ENCODE measurements at regions not wholly inside any gene's neighbourhood (a gene's known extent, or its start where the extent isn't known, plus 50 kb on each side); places are given as distances from the start of the nearest gene placed in this dataset.
A peak's percentile ranks its signal among the peaks of the same experiment; 100 is the strongest.

DNA sequence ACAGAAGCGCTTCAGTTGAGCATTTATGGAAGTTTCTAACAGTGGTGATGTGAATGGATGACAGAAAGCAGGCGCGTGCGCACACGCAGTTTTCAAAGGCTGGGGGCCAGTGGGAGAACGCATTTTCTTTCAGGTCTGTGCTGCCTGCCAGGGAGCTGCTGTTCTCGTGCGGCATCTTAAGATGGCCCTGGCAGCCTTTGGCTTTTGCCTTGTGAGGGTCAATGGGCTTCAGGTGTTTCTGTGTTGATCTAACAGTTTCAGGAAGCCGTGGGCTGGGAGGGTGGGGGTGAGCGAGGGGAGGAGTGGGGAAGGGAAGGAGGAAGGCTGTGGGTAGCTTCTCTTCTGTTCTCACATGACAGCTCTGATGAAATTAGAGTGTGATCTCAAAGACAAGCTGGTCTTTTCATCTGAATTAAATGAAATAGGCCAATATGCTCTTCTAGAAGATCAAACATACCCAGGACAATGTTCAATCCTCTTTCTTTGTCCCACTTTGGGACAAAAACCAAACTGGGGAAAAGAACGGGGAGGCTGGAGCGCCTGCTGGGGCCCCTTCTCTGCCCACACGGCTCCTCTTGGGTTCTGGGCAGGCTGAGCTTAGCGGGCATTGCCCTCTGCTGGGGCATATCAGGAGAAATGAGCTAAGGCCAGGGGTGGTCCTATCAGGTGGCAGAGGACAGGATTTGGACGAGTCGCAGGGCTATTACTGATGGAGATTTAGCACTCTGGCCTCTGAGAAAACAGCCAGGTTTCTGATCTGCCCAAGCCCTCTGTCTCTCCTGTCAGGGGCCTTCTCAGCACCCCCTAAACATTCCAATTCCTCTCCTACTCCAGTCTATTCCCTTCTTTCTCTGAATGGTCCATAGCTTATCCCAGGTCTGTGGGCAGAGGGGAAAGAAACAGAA is 126.2 kb upstream of the LGALSL start:
- H3K9me3 Mint-ChIP-seq, result no peaks in the 10 kb centered on the region
- peak overlapping the region; percentile 74 for H3K4me3 Mint-ChIP-seq
- no peaks in the 10 kb centered on the region for H3K36me3 Mint-ChIP-seq (ENCODE audit: low read depth)
- peaks cover 12% of the 10 kb centered on the region for H3K27me3 Mint-ChIP-seq
- H3K27ac Mint-ChIP-seq, result peak overlapping the region; percentile 84
- peak; percentile 81 for DNase-seq
- peaks cover 68% of the 10 kb centered on the region for H3K4me1 Mint-ChIP-seq
- intact Hi-C loops (cut with micrococcal nuclease), result loop anchor here (1.0 to 5.0 kb wide), 3 partner anchors 278 to 485 kb away; partner anchors contain the start of gene UGP2

DNA sequence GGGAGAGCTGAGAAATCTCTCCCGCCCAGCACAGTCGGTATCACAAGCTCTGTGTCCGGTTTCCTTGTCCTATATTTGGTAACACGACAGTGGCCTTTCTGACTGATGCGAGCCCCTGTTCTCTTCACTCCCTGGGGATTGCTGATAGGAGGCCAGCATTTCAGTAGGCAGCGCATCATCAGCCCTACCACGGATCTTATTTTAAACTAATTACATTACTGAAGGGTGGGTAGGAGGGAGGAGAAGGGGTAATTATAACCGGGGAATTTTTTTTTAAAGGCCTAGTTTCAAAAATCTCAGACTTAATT is 125.6 kb upstream of the LGALSL start:
- intact Hi-C loops (cut with micrococcal nuclease), result loop anchor here (5.0 kb wide), 2 partner anchors 369 to 486 kb away; partner anchors contain the start of gene UGP2
- Mint-ChIP-seq H3K27me3 (peaks cover 7% of the 10 kb centered on the region), H3K4me1 (peaks cover 68% of the 10 kb centered on the region), H3K9me3 (no peaks in the 10 kb centered on the region), H3K27ac (no peak overlapping the region), H3K36me3 (ENCODE audit: low read depth) (no peaks in the 10 kb centered on the region), H3K4me3 (no peak overlapping the region)
- no peak for DNase-seq

DNA sequence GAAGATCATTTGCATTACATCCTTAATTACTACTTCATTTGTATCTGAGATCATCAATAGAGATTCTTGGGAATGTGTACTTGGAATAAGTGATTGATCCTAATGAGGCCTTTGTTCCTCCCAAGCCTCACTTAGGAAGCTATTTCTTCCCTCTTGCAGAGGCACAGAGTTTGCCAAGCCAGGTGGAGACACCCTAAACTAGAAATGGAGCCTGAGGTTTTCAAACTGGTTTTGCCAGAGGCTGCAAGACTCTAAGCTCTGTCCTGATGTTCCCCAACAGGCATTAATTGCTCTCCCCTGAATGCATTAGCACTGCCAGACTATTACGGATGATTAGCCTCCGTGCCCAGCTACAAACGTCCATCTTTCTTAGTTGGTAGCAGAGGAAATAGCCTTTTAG is 125.2 kb upstream of the LGALSL start:
- no peak for DNase-seq
- Mint-ChIP-seq H3K9me3 (no peaks in the 10 kb centered on the region), H3K27me3 (peaks cover 6% of the 10 kb centered on the region), H3K27ac (no peak overlapping the region), H3K36me3 (ENCODE audit: low read depth) (no peaks in the 10 kb centered on the region), H3K4me1 (peaks cover 68% of the 10 kb centered on the region), H3K4me3 (no peak overlapping the region)
- intact Hi-C loops (cut with micrococcal nuclease), result loop anchor here (5.0 kb wide), 2 partner anchors 369 to 486 kb away; partner anchors contain the start of gene UGP2

DNA sequence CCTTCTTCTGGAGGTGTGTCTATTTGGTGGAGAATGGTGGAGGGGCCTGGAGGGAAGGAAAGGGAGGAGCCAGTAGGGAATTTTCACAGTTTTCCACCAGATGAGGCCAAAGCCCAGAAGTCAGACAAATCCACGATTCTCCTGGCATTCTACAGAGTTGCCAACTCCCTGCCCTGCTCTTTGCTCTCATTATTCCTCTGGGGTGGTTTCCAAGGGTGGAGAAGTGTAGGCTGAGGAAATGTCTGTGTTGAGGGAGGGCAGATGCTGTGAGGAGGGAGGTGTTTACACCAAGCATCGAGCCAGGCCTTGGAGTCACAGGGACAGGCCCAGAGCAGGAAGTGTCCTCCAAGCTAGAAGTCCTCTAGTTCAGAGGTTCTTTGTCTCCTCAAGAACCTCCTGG is 124.1 kb upstream of the LGALSL start:
- peak; percentile 64 for DNase-seq
- Mint-ChIP-seq H3K36me3 (ENCODE audit: low read depth) (no peaks in the 10 kb centered on the region), H3K4me3 (no peak overlapping the region), H3K4me1 (peaks cover 64% of the 10 kb centered on the region), H3K9me3 (no peaks in the 10 kb centered on the region), H3K27ac (peak overlapping the region; percentile 21), H3K27me3 (peaks cover 2% of the 10 kb centered on the region)
- intact Hi-C loops (cut with micrococcal nuclease), result loop anchor here (2.0 to 5.0 kb wide), 3 partner anchors 233 to 488 kb away; partner anchors contain the start of gene UGP2

DNA sequence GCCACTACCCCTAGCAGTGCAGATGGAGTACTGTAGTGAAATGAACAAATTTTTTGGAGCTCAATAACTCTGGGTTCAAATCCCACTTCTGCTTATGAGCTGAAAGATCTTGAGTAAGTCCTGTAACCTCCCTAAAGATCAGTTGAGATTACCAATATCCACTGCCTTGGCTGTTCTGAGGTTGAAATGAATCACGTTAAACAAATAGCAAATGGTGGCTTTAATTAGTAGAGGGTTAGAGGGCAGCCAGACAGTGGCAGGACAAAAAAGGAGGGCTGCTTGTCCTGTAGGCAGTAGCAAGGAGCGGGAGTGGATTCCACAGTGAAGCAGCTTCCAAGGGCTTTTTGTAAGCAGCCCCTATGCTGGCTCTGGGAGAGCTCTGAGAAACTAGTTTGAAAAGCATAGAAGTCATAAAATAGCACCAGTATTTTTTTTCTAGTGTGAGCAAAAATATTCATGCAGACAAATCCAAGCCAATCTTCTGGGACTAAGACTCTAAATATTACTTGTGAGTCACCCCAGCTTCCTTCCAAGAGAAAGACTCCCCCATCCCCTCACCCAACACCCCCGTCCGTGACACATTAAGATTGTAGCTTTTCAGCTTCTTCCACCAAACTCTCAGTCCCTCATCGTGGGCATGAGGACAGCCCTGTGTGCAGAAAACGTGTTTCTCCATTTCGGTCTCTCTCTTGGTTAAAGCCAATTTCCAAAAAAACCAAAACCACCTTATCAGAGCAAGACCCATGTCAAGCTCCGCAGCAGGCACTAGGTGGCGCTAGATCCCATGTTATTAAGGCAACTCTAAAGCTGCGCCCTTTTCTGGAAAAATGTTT is 123.5 kb upstream of the LGALSL start:
- no peaks in the 10 kb centered on the region for H3K9me3 Mint-ChIP-seq
- peaks cover 58% of the 10 kb centered on the region for H3K4me1 Mint-ChIP-seq
- H3K27ac Mint-ChIP-seq, result peak overlapping the region; percentile 80
- no peaks in the 10 kb centered on the region for H3K36me3 Mint-ChIP-seq (ENCODE audit: low read depth)
- H3K4me3 Mint-ChIP-seq, result peak overlapping the region; percentile 50
- intact Hi-C loops (cut with micrococcal nuclease), result loop anchor here (1.0 to 2.0 kb wide), 3 partner anchors 158 to 543 kb away; no protein-coding TSS in a partner anchor
- peaks cover 2% of the 10 kb centered on the region for H3K27me3 Mint-ChIP-seq
- peak; percentile 92 for DNase-seq

DNA sequence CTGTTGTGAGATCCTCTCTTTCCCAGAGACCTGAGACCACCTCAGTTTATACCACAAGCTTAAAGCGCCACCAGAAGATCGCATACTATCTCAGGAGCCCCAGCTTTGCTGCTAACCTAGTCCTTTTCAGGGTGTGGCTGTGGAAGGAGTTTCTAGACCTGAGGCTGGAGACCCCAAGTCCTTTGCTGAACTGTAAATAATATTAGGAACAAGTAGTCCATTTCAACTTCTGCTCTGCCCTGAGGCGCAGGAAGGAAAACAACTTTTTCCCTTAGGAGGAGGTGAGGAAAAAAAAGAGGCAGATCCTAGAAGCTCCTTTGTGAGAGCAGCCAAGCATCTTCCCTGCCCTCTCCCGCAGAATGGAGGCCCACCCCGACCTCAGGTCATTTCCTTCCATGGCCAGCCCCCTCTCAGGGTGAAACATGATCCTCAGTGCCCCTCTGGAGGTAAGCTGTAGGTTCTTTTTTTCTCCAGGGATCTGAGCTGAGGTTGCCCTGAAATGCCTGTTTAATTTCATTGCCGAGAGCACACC is 122.8 kb upstream of the LGALSL start:
- intact Hi-C loops (cut with micrococcal nuclease), result loop anchor here (1.0 to 2.0 kb wide), 3 partner anchors 157 to 542 kb away; no protein-coding TSS in a partner anchor
- H3K4me1 Mint-ChIP-seq, result peaks cover 51% of the 10 kb centered on the region
- peak overlapping the region; percentile 80 for H3K27ac Mint-ChIP-seq
- no peak for DNase-seq
- H3K9me3 Mint-ChIP-seq, result no peaks in the 10 kb centered on the region
- no peaks in the 10 kb centered on the region for H3K36me3 Mint-ChIP-seq (ENCODE audit: low read depth)
- peak overlapping the region; percentile 50 for H3K4me3 Mint-ChIP-seq
- H3K27me3 Mint-ChIP-seq, result peaks cover 2% of the 10 kb centered on the region

DNA sequence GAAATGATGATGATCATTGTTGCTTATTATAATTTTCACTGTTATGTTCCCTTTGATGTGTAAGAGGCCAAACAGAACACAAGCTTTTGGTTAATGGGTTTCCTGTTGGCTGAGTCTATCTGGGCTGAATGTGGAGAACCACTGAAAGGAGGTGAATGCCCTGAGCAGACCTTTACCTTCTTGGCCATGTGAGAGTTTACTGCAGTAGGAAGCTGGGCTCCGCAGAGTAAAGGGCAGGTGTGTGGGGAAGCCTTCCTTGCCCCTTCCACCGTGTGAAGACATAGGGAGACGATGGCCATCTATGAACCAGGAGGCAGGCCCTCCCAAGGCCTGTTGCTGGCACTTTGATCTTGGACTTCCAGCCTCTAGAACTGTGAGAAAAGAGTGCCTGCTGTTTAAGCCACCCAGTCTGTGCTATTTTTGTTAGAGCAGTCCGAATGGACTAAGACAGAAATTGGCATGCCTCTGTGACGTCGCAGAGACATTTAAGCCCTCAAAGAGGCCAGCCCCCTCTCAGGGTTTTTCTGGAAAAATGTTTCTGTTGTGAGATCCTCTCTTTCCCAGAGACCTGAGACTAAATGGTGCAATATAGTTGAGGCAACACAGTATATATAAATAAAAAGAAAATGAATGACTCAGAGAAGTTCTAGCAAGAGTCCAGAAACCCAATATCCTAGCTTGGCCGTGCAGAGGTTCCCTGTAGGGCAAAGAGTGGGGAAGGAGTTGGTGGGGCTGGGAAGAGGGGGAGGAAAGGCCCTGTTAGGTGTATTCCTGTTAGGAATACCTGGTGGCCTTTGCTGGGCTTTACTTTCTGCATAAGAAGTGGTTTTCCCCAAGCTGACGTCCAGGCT is 121.9 kb upstream of the LGALSL start:
- Mint-ChIP-seq H3K36me3 (ENCODE audit: low read depth) (no peaks in the 10 kb centered on the region), H3K9me3 (no peaks in the 10 kb centered on the region), H3K27me3 (peaks cover 2% of the 10 kb centered on the region), H3K27ac (no peak overlapping the region), H3K4me3 (no peak overlapping the region), H3K4me1 (peaks cover 42% of the 10 kb centered on the region)
- intact Hi-C loops (cut with micrococcal nuclease), result loop anchor here (1.0 to 2.0 kb wide), 3 partner anchors 156 to 541 kb away; no protein-coding TSS in a partner anchor
- DNase-seq, result no peak

DNA sequence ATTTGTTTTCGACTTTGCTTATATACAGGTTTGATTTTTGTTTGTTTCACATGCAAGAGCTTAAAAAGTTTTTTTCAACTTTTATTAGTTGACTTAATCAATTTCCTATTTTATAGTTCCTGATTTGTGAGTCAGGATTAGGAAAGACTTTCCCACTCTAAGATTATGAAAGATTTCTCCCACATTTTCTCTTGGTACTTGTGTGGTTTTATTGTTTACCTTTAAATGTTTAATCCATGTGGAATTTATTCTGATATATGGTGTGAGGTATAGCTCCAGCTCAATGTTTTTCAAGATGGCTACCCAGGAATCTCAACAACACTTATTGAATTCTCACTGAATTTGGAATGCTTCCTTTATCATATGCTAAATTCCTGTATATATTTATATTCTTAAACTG is 117.8 kb upstream of the LGALSL start:
- intact Hi-C loops (cut with micrococcal nuclease), result no loop called here
- peaks cover 6% of the 10 kb centered on the region for H3K27me3 Mint-ChIP-seq
- no peak overlapping the region for H3K27ac Mint-ChIP-seq
- no peaks in the 10 kb centered on the region for H3K36me3 Mint-ChIP-seq (ENCODE audit: low read depth)
- no peaks in the 10 kb centered on the region for H3K9me3 Mint-ChIP-seq
- peaks cover 9% of the 10 kb centered on the region for H3K4me1 Mint-ChIP-seq
- DNase-seq, result no peak
- no peak overlapping the region for H3K4me3 Mint-ChIP-seq

DNA sequence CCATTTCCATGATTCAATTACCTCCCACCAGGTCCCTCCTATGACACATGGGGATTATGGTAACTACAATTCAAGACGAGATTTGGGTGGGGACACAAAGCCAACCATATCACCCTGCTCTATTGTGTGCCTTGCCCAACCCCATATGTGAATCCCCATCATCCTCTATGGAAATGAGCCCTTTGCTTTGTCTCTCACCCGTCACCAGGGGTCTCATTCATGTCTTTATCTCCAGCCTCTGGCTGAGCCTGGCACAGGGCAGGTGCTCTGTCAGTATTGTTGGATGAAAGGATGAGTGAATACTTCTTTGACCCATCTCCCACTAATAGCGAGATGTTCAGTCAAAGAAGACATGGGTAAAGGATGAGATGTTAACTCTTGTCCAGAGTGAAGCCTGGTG is 116.6 kb upstream of the LGALSL start:
- Mint-ChIP-seq H3K27me3 (peaks cover 8% of the 10 kb centered on the region), H3K4me3 (no peak overlapping the region), H3K4me1 (peaks cover 3% of the 10 kb centered on the region), H3K27ac (no peak overlapping the region), H3K9me3 (no peaks in the 10 kb centered on the region), H3K36me3 (ENCODE audit: low read depth) (no peaks in the 10 kb centered on the region)
- intact Hi-C loops (cut with micrococcal nuclease), result no loop called here
- DNase-seq, result no peak

DNA sequence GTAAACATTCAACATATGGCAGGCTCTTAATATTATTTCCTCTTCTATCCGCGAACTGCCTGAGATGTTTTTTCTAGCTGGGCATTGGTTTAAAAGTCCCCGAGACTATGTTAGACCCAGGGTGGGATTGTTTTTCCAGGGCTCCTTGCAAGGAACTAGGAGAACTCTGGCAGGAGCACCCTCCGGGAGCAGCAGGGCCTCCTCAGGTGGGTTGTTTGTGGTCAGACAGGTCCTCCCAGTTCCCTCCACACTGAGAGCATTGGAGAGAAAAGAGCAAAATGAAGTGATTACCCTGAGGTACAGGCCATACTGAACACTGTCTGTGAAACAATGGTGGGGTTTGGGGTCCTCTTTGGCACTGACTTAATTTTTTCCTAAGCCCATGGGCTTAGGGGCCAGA is 115.9 kb upstream of the LGALSL start:
- no peak for DNase-seq
- Mint-ChIP-seq H3K36me3 (ENCODE audit: low read depth) (no peaks in the 10 kb centered on the region), H3K27ac (no peak overlapping the region), H3K4me3 (no peak overlapping the region), H3K9me3 (no peaks in the 10 kb centered on the region), H3K4me1 (peaks cover 3% of the 10 kb centered on the region), H3K27me3 (peaks cover 8% of the 10 kb centered on the region)
- intact Hi-C loops (cut with micrococcal nuclease), result no loop called here

DNA sequence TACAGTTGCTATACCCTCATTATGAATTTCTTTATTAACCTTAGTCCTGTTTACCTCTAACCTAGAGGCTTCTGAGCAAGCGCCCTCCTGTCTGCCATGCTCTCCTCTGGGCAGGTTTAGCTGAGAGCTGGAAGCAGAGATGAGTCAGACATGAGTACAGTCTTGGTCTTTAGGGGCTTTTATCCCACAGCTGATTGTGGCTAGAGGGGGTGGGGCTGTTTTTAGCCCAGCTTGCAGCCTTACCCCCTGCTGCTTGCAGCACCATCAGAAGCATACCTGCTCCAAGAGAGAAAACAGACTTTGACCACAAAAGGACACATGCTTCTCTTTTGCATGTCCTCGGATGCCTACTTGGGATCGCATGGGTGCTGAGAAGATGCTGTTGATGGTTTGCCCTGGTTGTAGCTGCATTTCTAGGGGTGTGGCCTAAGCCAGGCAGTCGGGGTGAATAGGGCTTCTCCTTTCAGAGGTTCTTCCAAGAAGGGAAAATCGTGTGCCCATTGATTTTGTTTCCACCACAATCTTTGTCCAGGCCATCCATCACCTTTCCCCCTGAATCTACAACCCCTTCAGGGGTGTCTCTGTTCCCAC is 115.0 kb upstream of the LGALSL start:
- H3K27me3 Mint-ChIP-seq, result peaks cover 7% of the 10 kb centered on the region
- no peaks in the 10 kb centered on the region for H3K36me3 Mint-ChIP-seq (ENCODE audit: low read depth)
- H3K4me1 Mint-ChIP-seq, result peaks cover 3% of the 10 kb centered on the region
- intact Hi-C loops (cut with micrococcal nuclease), result no loop called here
- no peak overlapping the region for H3K27ac Mint-ChIP-seq
- H3K4me3 Mint-ChIP-seq, result no peak overlapping the region
- peak; percentile 63 for DNase-seq
- H3K9me3 Mint-ChIP-seq, result no peaks in the 10 kb centered on the region

DNA sequence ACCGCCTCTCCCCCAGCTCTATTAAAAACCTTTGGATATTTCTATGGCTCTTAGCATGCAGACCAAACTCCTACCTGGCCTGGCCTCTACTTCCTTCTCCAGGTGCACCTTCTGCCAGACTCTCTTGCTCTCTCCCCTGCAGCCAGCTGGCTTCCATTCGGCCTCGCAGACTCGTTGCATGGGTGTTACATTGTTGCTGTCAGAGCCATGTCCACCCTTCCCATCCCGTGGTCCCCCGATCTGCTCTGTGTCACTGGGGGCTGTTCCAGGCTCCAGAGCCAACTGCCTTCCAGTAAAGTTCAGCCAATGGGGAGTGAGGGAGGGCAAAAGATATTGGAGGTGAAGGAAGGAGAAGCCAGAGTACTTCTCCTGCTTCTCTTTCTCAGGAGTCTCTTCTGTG is 112.5 kb upstream of the LGALSL start:
- Mint-ChIP-seq H3K9me3 (no peaks in the 10 kb centered on the region), H3K27ac (no peak overlapping the region), H3K4me1 (peaks cover 3% of the 10 kb centered on the region), H3K4me3 (no peak overlapping the region), H3K36me3 (ENCODE audit: low read depth) (no peaks in the 10 kb centered on the region), H3K27me3 (peaks cover 13% of the 10 kb centered on the region)
- DNase-seq, result no peak
- intact Hi-C loops (cut with micrococcal nuclease), result no loop called here

Data from activated CD4-positive, alpha-beta T cell treated with anti-CD3 and anti-CD28 coated beads, Interleukin-2, amount 10 ng/mL, durations not matched to agents 24 days and 14 days (primary cell).